Endothelial cell of umbilical vein (primary cell): ENCODE measurements at regions not wholly inside any gene's neighbourhood (a gene's known extent, or its start where the extent isn't known, plus 50 kb on each side); places are given as distances from the start of the nearest gene placed in this dataset.

Experiments
- BruUV-seq: library from RNA; stranded (reverse); fragments of 400-500 nt; replicated peaks from 2 replicates; lab custom pipeline; 2021; lab: Mats Ljungman, UMichigan
- CTCF ChIA-PET: fragments of 300-600, 350-600 bp; sonication (Branson Sonifier 250); formaldehyde crosslinking; loops from one replicate; lab custom pipeline; 2021; ENCODE audit warnings: antibody characterized with exemption, inconsistent platforms; lab: Charles Lee
- POLR2A ChIA-PET: fragments of 300-600, 350-600 bp; sonication (Branson Sonifier 250); formaldehyde crosslinking; loops from one replicate; lab custom pipeline; 2021; ENCODE audit warnings: antibody characterized with exemption, inconsistent platforms; lab: Charles Lee
- DNase-seq: peaks from one replicate; pipeline ENCODE4 v3.0.0-alpha.2; 2011; ENCODE audit warnings: low read depth, low spot score
- FAIRE-seq: peaks from 2 replicates; lab custom pipeline; 2011; peaks lifted over from hg19 to GRCh38; lab: Jason Lieb, UNC
- H2AFZ ChIP-seq: 2 replicates; pipeline ENCODE4 v1.6.0; 2012; ENCODE audit warnings: low read depth, low read length, control low read depth, inconsistent platforms
- H3K27ac ChIP-seq: 2 replicates; pipeline ENCODE4 v1.5.1; 2011; ENCODE audit warnings: low read depth, mild to moderate bottlenecking, control low read depth, low read length, moderate library complexity; ENCODE audit not compliant: insufficient read depth
- H3K27me3 ChIP-seq, 2 experiments: 2 replicates each; pipeline versions ENCODE4 v1.6.0 to v1.6.1; 2011; ENCODE audit warnings: low read length in 2 of 2, mixed read lengths in 1 of 2; ENCODE audit not compliant: control insufficient read depth in 2 of 2, insufficient read depth in 2 of 2
- H3K36me3 ChIP-seq, 2 experiments: 2 replicates in 1 of 2; 3 replicates in 1 of 2; pipeline ENCODE4 v1.5.1; 2011; ENCODE audit warnings: low read length in 2 of 2, mild to moderate bottlenecking in 1 of 2, moderate library complexity in 1 of 2; ENCODE audit not compliant: control insufficient read depth in 2 of 2, insufficient read depth in 2 of 2; ENCODE audit errors: extremely low read depth in 1 of 2
- H3K4me1 ChIP-seq: 3 replicates; pipeline ENCODE4 v1.5.1; 2011; ENCODE audit warnings: mild to moderate bottlenecking, low read length; ENCODE audit not compliant: control insufficient read depth, insufficient read depth; ENCODE audit errors: extremely low read depth
- H3K4me2 ChIP-seq: 2 replicates; pipeline ENCODE4 v1.6.1; 2011; ENCODE audit warnings: low read length, control low read depth, mixed read lengths; ENCODE audit not compliant: insufficient read depth
- H3K4me3 ChIP-seq, 3 experiments: fragments of 200-600 bp in 1 of 3; sonication (generic), shearing (Covaris generic) in 1 of 3; replicated peaks in 1 of 3; 2 replicates each; pipeline ENCODE4 v1.5.1; 2011 to 2016; ENCODE audit warnings: control low read depth in 3 of 3, low read length in 3 of 3, mild to moderate bottlenecking in 2 of 3, inconsistent platforms in 1 of 3, low read depth in 1 of 3, moderate library complexity in 1 of 3; ENCODE audit not compliant: insufficient read depth in 1 of 3
- H3K79me2 ChIP-seq: 2 replicates; pipeline ENCODE4 v1.6.0; 2012; ENCODE audit warnings: low read length, inconsistent platforms; ENCODE audit not compliant: control insufficient read depth, insufficient read depth
- H3K9ac ChIP-seq: replicated peaks from 2 replicates; pipeline ENCODE3; 2011; ENCODE audit warnings: low read length, control low read depth; ENCODE audit not compliant: insufficient read depth; ENCODE audit errors: extremely low read depth
- H3K9me1 ChIP-seq: replicated peaks from 3 replicates; pipeline ENCODE4 v1.6.0; 2011; ENCODE audit warnings: mild to moderate bottlenecking, low read length; ENCODE audit not compliant: control insufficient read depth, insufficient read depth; ENCODE audit errors: extremely low read depth
- H3K9me3 ChIP-seq: replicated peaks from 2 replicates; pipeline ENCODE4 v1.5.1; 2012; ENCODE audit warnings: low read length, inconsistent platforms; ENCODE audit not compliant: control insufficient read depth, insufficient read depth
- H4K20me1 ChIP-seq: replicated peaks from 2 replicates; pipeline ENCODE3; 2011; ENCODE audit warnings: mild to moderate bottlenecking, low read length; ENCODE audit not compliant: control insufficient read depth, insufficient read depth; ENCODE audit errors: extremely low read depth
- EZH2 ChIP-seq: IDR thresholded peaks from 2 replicates; pipeline ENCODE4 v1.6.1; 2012; ENCODE audit warnings: borderline replicate concordance, low read depth, mild to moderate bottlenecking, moderate library complexity, low read length, inconsistent platforms; ENCODE audit not compliant: severe bottlenecking
- FOS ChIP-seq: IDR thresholded peaks from 2 replicates; pipeline ENCODE4 v1.6.1; 2011; ENCODE audit warnings: mild to moderate bottlenecking, low read length, moderate library complexity, borderline replicate concordance; ENCODE audit not compliant: insufficient read depth
- GATA2 ChIP-seq: IDR thresholded peaks from 2 replicates; pipeline ENCODE4 v1.7.0; 2011; ENCODE audit warnings: low read depth, mild to moderate bottlenecking, moderate library complexity, mixed read lengths, low read length; ENCODE audit not compliant: insufficient read length, insufficient read depth
- JUN ChIP-seq: IDR thresholded peaks from 2 replicates; pipeline ENCODE4 v1.6.1; 2011; ENCODE audit warnings: borderline replicate concordance, low read depth; ENCODE audit not compliant: insufficient read length, insufficient read depth
- MYC ChIP-seq: IDR thresholded peaks from one replicate; pipeline ENCODE4 v1.6.1; 2011; ENCODE audit warnings: mild to moderate bottlenecking, low read depth, low read length
- POLR2A ChIP-seq: IDR thresholded peaks from 2 replicates; pipeline ENCODE4 v1.6.1; 2012; ENCODE audit warnings: low read depth, mild to moderate bottlenecking, control low read depth, low read length
- POLR2AphosphoS5 ChIP-seq: IDR thresholded peaks from 2 replicates; pipeline ENCODE4 v1.6.1; 2012; ENCODE audit warnings: low read depth, mild to moderate bottlenecking, control low read depth, low read length, moderate library complexity; ENCODE audit not compliant: insufficient read depth
- dilution Hi-C: fragments of 300-500 bp; cut with MboI; formaldehyde crosslinking; loops from one replicate; pipeline ENCODE4 v1.15.0; 2019; ENCODE audit warnings: low sequenced_read_pairs; ENCODE audit not compliant: extremely low pct_ligation_motif_present
- intact Hi-C: fragments of 100-400 bp; cut with micrococcal nuclease; formaldehyde crosslinking; loops from one replicate; pipeline ENCODE4 v1.10.0; 2022
- TF ChIP-seq, protein P1 (sequence below), 2 donors: IDR thresholded peaks; 1 replicate in 1 of 2; 2 replicates in 1 of 2; pipeline ENCODE4 v1.5.1; 2011; ENCODE audit warnings: low read length in 2 of 2, mild to moderate bottlenecking in 2 of 2, moderate library complexity in 2 of 2, control low read depth in 1 of 2, inconsistent platforms in 1 of 2, low read depth in 1 of 2; ENCODE audit not compliant: insufficient read depth in 1 of 2; ENCODE audit errors: extremely low read depth in 1 of 2
- TF ChIP-seq, protein P2 (sequence below): IDR thresholded peaks from 2 replicates; pipeline ENCODE4 v1.6.1; 2011; ENCODE audit not compliant: insufficient read depth, insufficient read length

DNA sequence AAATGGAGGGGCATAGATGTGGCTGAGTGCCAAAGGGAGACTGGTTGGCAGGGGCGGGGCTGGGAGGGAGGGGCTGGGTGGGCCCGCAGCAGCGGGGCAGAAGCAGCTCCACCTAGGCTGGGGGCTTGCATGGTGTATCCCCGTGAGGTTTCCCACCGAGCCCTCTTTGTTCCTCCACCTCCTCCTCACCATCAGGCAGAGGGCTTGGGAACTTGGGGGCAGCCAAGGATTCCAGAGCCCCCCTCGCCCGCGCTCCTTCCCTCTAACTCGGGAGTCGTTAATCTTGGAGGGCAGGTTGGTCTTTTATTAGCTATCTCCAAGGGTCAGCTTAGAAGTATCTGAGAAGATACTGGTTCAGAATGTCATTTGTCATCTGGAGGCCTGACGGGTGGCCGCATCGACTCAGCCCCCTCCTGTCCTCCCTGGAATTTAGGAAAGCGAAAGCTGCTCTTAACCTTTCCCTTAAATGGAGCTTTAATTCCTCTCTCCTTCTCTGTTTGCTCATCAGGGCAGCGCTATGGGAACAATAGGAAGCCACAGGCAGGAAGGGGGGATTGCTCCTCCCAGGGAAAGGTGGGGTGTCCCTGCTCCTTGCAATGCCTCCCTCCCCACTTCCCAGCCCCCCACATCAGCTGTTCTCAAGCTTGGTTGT, 274.3 kb upstream of the XYLT1 start:
- Histone ChIP-seq H3K36me3 (no peaks in the 10 kb centered on the region), H3K9ac (no peak overlapping the region), H2AFZ (no peak overlapping the region), H3K9me1 (no peaks in the 10 kb centered on the region), H3K4me1 (no peaks in the 10 kb centered on the region), H3K4me2 (no peak overlapping the region), H3K27ac (no peak overlapping the region), H3K4me3 (no peak overlapping the region), H3K27me3 (no peaks in the 10 kb centered on the region), H4K20me1 (no peaks in the 10 kb centered on the region), H3K79me2 (no peaks in the 10 kb centered on the region), H3K9me3 (peaks cover 8% of the 10 kb centered on the region)
- intact Hi-C loops: no loop called here
- DNase-seq (no peak), FAIRE-seq (no peak)
- CTCF ChIA-PET: no interaction called here
- TF ChIP-seq POLR2A (no peak), FOS (no peak), JUN (no peak)
- TF ChIP-seq, protein P1, sequence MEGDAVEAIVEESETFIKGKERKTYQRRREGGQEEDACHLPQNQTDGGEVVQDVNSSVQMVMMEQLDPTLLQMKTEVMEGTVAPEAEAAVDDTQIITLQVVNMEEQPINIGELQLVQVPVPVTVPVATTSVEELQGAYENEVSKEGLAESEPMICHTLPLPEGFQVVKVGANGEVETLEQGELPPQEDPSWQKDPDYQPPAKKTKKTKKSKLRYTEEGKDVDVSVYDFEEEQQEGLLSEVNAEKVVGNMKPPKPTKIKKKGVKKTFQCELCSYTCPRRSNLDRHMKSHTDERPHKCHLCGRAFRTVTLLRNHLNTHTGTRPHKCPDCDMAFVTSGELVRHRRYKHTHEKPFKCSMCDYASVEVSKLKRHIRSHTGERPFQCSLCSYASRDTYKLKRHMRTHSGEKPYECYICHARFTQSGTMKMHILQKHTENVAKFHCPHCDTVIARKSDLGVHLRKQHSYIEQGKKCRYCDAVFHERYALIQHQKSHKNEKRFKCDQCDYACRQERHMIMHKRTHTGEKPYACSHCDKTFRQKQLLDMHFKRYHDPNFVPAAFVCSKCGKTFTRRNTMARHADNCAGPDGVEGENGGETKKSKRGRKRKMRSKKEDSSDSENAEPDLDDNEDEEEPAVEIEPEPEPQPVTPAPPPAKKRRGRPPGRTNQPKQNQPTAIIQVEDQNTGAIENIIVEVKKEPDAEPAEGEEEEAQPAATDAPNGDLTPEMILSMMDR (IDR thresholded peaks at IDR 0.05; ENCODE audit: extremely low read depth in 1 of 2, insufficient read depth in 1 of 2, low read depth in 1 of 2, low read length in 2 of 2): no peak
- BruUV-seq: no TSS peak
- dilution Hi-C loops: no loop called here
- POLR2A ChIA-PET: no interaction called here

DNA sequence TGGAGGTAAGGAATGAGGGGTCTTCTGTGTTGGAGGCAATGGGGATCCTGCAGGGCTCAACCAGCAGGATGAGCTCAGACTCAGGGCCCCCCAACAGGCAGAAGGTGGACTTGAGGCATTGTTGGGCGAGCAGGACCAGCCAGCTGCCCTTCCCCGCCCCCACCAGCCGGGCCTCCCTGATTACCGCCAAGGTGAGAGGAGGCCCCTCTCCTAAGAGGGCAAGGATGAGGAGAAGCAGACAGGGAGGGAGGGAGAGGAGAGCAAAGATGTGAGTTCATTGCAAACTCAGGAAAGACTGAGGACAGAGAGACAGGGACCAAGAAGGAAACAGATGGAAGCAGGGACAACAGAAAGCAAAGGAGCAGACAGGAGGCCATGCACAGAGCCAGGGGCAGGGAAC, 272.8 kb upstream of the XYLT1 start:
- POLR2A ChIA-PET: no interaction called here
- FAIRE-seq (no peak), DNase-seq (no peak)
- no peak for TF ChIP-seq FOS
- no peak for TF ChIP-seq POLR2AphosphoS5
- TF ChIP-seq MYC: no peak
- TF ChIP-seq, protein P2, sequence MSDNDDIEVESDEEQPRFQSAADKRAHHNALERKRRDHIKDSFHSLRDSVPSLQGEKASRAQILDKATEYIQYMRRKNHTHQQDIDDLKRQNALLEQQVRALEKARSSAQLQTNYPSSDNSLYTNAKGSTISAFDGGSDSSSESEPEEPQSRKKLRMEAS: no peak
- no peak for TF ChIP-seq EZH2
- no peak for TF ChIP-seq POLR2A
- TF ChIP-seq JUN: no peak
- TF ChIP-seq, protein P1 (IDR thresholded peaks at IDR 0.05; ENCODE audit: extremely low read depth in 1 of 2, insufficient read depth in 1 of 2, low read depth in 1 of 2, low read length in 2 of 2): no peak
- TF ChIP-seq GATA2: no peak
- no peaks in the 10 kb centered on the region for H3K36me3 ChIP-seq
- H3K9me3 ChIP-seq: peaks cover 8% of the 10 kb centered on the region
- H3K27me3 ChIP-seq: no peaks in the 10 kb centered on the region
- no peak overlapping the region for H3K4me2 ChIP-seq
- H3K4me3 ChIP-seq: no peak overlapping the region
- no peak overlapping the region for H2AFZ ChIP-seq
- CTCF ChIA-PET: no interaction called here
- dilution Hi-C loops: no loop called here
- no peaks in the 10 kb centered on the region for H3K79me2 ChIP-seq
- no TSS peak for BruUV-seq
- H3K9ac ChIP-seq: no peak overlapping the region
- no peaks in the 10 kb centered on the region for H3K4me1 ChIP-seq
- H4K20me1 ChIP-seq: no peaks in the 10 kb centered on the region
- H3K27ac ChIP-seq: no peak overlapping the region
- intact Hi-C loops: no loop called here
- no peaks in the 10 kb centered on the region for H3K9me1 ChIP-seq
